HG03521 (cell line): ENCODE measurements at regions not wholly inside any gene's neighbourhood (a gene's known extent, or its start where the extent isn't known, plus 50 kb on each side); places are given as distances from the start of the nearest gene placed in this dataset.

Experiments
- ATAC-seq: cut with Tn5 transposase; IDR thresholded peaks from one replicate; pipeline ENCODE4 v1.9.1; 2021; ENCODE audit warnings: mild to moderate bottlenecking, moderate library complexity; ENCODE audit not compliant: unreplicated experiment

DNA sequence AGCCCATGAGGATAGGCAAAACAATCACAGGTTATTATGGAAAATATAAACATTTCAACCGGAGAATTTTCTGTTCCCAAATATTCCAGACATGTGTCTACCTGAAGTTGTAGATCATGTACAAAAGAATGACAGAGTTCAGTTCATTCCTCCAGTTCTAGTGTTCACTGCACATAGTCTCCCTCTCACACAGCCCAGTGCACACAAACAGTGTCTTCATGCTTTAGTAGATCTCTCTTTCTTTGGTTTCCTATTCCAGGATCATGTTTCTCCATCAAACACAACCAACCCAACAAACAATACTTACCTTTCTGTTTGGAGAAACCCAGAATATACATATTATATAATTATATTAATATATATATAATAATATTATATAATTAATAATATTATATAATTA, 671.9 kb downstream of the TRIML1 start:
- no peak for ATAC-seq

DNA sequence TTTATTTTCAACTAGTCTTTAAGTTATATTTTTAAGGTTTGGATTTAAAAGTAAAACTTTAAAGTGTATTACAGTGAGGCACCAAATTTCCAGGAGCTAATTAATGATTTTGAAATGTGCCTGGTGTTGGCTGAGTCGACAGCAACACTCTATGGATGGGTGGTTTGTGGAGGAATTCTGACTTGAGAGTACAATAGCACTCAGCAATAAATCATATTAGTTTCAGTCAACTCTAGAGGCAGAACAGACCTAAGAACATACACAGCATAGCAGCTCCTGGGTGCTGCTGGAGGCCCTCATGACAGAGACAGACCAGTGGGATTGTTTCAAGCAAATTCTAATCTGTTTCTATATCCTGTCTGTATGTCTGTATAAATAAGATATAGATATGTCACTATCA, 673.4 kb downstream of the TRIML1 start:
- ATAC-seq: no peak

DNA sequence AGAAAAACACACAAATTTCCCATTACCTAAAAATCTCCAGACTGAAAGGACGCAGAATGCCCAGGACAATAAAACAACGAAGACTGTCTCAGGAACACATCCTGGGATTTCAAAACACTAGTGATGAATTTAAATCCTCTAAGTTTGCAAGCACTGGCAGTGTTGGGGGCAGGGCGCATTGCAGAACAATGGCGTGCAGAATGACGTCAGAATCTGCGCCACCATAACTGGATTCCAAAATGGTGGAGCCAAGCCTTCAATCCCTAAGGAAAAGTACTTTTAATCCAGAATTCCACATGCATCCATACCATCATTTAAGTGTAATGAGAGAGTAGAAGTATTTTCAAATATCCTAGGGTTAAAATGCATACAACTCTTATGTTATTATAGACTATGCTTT, 679.1 kb downstream of the TRIML1 start:
- ATAC-seq: no peak

DNA sequence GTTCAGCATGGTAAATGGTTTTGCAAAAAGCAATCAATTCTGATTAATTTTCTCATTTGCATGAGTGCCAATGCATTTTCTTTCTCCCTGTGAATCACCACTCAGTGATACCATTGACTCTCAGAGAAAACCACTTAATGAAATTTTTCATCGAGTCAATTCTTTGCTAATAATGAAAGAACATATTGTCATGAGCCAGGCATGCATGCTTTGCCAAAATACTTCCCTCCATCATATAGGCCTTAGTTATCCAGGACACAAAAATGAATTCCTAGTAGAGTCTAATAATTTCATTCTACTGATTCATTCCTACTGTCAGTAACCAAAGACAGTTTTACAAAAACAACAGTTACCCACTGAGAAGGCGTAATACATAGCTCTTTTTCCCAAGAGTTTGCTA, 680.0 kb downstream of the TRIML1 start:
- no peak for ATAC-seq

GRCh38 chr4:188821500-188821899, 682.3 kb downstream of the TRIML1 start:
- no peak for ATAC-seq

GRCh38 chr4:188822698-188823097, 683.5 kb downstream of the TRIML1 start:
- ATAC-seq: no peak

- ATAC-seq: no peak
Observed at GRCh38 chr4:188824553-188824952, 685.3 kb downstream of the TRIML1 start.

- no peak for ATAC-seq
Observed at GRCh38 chr4:188826393-188826792, 687.2 kb downstream of the TRIML1 start.

DNA sequence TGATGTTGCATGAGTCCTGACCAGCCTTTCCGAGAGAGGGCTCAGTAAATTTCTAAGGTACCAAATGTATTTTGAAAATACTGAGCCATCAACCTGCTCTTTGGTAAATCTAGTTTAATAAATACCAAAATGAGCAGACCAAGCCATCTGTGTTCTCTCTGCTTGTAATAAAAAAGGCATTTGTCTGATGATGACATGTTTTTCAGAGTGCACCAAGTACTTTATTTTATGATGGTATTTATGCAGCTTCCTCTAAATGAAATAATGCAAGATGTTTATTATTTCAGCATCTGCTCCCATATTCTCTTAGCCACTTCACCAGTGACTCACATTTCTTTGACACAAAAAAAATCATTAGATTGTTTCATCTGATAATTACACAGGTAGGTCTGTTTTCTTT, 700.5 kb downstream of the TRIML1 start:
- no peak for ATAC-seq

DNA sequence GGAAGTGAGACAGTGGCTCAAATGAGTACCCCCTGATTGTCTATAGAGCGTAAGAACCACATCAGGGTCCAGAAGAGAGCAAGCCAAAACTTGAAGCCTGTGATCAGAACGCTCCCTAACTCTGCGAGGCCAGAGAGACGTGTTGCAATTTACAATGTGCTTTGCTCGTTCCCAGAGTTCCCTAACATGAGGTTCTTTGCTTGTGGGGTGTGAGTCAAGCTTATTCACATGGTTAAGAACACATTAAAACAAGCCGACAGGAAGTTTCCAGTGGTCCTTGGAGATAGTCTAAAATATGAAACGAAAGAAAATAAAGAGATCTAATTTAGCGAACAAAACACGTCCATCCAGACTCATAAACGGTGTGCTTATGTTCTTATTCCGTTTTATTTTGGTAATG, 702.3 kb downstream of the TRIML1 start:
- ATAC-seq: no peak

DNA sequence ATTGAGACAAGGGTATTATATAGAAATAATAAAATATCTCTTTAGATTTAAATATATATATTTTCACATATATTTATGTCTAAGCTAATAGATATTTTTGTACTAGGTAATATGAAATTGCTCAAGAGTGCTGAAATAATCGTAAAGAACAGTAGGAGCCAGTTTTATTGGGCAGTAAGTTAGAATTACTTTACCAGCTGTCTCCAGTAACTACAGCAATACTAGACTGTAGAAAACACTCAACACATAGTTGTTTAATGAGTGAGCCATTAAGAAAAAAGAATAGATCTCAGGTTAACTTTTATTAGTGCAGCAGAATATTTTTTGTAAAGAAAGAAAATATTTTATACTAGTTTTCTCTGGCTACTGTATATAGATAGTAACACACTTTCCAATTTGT, 715.2 kb downstream of the TRIML1 start:
- ATAC-seq: no peak

GRCh38 chr4:188858696-188859095, 719.5 kb downstream of the TRIML1 start:
- no peak for ATAC-seq

DNA sequence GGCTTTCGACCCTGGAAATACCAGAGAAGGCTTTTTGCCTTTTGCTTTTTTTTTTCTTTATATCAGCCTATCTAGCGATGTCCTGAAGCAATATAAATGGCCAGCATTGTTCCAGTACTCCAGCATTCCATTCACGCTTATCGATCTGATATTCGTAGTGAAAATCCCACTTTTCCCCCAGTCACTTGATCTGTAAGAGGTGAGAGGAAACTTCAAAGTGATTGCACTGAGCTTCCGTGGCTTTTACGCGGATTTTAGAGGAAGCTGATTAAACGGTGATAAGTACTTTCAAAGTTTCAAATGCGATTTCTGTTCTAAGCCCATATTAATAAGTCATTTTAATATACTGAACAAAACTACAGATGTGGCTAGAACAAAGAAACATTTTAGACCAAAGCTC, 725.5 kb downstream of the TRIML1 start:
- ATAC-seq: no peak

DNA sequence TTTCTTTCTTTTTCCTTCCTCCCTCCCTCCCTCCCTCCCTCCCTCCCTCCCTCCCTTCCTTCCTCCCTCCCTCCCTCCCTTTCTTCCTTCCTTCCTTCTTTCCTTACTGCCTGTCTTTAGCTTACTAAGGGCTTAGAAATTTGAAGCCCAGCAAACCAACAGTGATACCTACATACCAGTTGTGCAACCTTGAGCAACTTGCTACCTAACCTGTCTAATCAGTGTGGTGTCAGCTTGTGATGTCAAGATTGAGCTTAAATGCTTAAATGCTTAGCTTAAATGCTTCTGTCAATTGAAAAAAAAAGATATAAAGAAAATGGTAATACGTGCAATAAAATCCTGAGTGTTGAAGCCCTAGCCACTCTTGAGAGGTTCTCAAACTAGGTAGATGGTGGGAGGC, 728.6 kb downstream of the TRIML1 start:
- no peak for ATAC-seq

DNA sequence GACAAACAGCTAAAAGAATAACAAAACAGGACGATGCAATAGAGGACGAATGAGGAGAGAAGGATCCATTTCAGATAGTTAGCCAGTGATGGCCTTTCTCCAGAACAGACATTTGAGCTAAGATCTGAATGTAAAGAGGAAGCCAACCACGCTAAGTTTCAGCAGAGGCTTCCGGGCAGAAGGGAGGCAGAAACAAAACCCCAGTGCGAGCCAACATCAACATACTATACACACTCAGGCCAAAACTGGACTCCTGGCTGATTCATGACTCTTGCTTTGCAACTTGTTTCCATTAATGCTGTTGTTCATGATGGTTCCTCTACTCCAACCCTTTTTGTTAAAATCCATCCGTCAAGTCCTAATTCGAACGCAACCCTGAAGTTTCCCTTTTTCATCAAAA, 730.3 kb downstream of the TRIML1 start:
- ATAC-seq: no peak

- no peak for ATAC-seq
Observed at GRCh38 chr4:188872809-188873208, 733.6 kb downstream of the TRIML1 start.

DNA sequence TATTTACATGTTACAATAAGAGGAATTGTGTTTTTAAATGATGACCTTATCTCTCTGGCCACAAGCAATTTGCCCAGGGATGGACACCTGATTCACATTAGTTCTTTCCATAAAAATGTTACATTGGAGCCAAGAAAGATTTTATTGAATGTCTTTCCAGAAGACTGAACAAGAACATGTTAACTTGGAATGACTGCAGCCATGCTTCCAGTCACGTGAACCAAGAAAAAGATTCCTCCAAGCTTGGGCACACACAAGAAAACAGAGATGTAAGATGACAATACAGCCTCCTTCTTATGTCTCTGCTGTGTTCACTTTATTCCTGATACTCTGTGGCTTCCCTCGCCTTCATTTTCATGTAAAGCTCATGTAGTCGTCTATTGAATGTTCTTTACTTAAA, 737.6 kb downstream of the TRIML1 start:
- ATAC-seq: no peak

DNA sequence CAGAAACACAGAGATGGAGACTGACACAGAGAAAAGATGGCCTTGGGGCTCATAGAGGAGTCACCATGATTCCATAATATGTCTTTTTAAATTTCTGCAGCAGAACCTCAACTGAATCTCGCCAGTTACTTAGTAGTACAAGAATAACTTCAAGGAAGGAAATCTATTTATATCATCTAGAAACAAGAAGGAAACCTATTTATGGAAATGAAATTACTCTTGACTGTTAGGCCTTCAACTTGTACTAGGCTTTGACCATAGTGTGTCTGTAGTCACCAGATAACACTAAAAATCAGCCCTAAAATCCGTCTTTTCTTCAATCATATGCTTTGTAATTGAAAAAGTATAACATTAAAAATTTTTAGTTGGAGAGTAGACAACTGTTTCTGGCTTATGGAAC, 740.4 kb downstream of the TRIML1 start:
- no peak for ATAC-seq

DNA sequence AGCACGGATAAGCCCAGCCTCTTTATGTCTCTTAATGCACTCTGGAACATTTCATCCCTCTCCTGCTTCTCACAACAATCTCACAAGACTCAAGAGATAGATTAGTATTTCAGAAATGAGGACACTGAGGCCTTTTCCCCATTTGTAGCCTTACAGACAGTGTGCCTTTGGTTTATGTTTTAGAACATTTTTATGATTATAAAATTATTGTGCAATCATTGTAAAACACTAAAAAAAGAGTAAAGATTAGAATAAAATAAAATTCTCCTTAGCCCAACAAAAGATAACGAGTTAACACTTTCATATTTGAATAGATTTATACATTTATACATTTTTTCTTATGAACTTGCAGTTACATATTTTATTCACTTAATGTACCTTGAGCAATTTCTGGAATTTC, 748.7 kb downstream of the TRIML1 start:
- ATAC-seq: no peak

DNA sequence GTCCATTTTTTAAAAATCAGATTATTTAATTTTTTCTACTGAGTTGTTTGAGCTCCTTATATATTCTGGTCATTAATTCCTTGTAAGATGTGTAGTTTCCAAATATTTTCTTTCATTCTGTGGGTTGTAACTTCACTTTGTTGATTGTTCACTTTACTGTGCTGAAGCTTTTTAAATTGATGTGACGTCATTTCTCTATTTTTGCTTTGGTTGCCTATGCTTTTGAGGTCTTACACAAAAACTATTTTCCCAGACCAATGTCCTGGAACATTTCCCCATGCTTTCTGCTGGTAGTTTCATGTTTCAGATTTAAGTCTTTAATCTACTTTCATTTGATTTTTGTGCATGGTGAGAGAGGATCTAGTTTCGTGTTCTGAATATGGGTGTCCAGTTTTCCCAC, 753.6 kb downstream of the TRIML1 start:
- ATAC-seq: no peak

DNA sequence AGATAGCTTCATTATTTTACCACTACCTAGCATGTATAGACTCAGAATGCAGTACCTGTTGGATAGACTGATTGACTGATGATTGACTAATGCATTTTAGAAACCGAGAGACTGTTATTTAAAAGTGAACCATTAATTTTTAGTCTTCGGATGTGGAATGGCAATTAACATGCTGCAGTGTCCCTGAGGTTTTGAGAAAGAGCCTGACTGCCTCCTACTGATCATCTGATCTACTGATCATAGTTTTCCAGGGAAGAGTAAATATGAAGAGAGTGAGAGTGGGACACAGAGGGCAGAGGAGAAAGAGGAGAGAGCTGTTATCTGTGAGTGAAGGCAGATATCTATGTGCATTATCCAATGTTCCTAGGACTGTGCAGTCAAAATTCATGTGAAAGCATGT, 764.7 kb downstream of the TRIML1 start:
- ATAC-seq: no peak

DNA sequence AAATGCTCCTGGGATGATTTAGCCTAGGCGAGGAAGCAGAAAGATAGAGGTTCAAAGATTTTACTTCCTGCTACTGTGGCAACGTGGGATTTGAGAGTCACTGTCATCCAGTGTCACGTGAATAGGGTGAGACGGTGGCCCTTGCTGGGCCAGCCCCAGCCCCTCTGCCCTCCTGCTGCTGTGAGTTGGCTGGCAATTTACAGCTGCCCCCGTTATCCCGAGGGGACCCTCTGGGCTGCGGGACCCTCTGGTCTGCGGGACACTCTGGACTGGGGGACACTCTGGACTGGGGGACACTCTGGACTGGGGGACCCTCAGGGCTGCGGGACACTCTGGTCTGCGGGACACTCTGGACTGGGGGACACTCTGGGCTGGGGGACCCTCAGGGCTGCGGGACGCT, 765.4 kb downstream of the TRIML1 start:
- no peak for ATAC-seq

GRCh38 chr4:188905248-188905647, 766.0 kb downstream of the TRIML1 start:
- no peak for ATAC-seq

DNA sequence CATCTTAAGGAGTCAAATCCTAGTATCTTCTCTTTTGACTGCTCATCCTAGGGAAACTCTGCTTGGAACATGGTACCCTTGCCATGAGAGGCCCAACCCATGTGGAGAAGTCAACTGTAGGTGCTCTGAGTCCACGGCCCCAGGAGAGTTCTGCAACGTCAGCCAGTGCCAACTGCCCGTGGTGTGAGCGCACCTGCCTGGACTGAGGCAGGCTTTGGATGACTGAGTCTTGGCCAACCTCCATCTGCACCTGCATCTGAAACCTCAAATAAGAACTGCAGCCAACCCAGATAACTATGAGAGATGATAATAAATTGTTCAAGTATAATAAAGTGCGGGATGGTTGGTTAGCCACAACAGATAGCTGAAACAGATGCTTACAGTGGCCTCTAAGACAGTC, 772.0 kb downstream of the TRIML1 start:
- ATAC-seq: no peak
